WERI-Rb-1 (cell line): ENCODE measurements at regions not wholly inside any gene's neighbourhood (a gene's known extent, or its start where the extent isn't known, plus 50 kb on each side); places are given as distances from the start of the nearest gene placed in this dataset.

Experiments used
- DNase-seq: peaks from one replicate; pipeline ENCODE4 v3.0.0-alpha.2; 2020
- H3K27ac ChIP-seq: fragments of 250-450 bp; sonication (Bioruptor Pico); 2 replicates; pipeline ENCODE4 v1.5.1; 2020; ENCODE audit warnings: mild to moderate bottlenecking, moderate library complexity
- H3K27me3 ChIP-seq: fragments of 250-450 bp; sonication (Bioruptor Pico); 2 replicates; pipeline ENCODE4 v1.5.1; 2021; ENCODE audit warnings: mild to moderate bottlenecking, low read depth, moderate library complexity; ENCODE audit not compliant: insufficient read depth, severe bottlenecking
- H3K36me3 ChIP-seq: fragments of 250-450 bp; sonication (Bioruptor Pico); 2 replicates; pipeline ENCODE4 v1.5.1; 2020; ENCODE audit warnings: mild to moderate bottlenecking, moderate library complexity
- H3K4me3 ChIP-seq: 2 replicates; pipeline ENCODE4 v1.5.1; 2011; ENCODE audit warnings: low read depth, mild to moderate bottlenecking, control low read depth, low read length
- H3K9me3 ChIP-seq: fragments of 250-450 bp; sonication (Bioruptor Pico); 2 replicates; pipeline ENCODE4 v1.5.1; 2021; ENCODE audit warnings: mild to moderate bottlenecking, moderate library complexity; ENCODE audit not compliant: severe bottlenecking
- TF ChIP-seq, protein P1 (sequence below): IDR thresholded peaks from 2 replicates; pipeline ENCODE4 v1.5.1; 2011; ENCODE audit warnings: low read depth, mild to moderate bottlenecking, control low read depth, inconsistent platforms, low read length

- TF ChIP-seq, protein P1, sequence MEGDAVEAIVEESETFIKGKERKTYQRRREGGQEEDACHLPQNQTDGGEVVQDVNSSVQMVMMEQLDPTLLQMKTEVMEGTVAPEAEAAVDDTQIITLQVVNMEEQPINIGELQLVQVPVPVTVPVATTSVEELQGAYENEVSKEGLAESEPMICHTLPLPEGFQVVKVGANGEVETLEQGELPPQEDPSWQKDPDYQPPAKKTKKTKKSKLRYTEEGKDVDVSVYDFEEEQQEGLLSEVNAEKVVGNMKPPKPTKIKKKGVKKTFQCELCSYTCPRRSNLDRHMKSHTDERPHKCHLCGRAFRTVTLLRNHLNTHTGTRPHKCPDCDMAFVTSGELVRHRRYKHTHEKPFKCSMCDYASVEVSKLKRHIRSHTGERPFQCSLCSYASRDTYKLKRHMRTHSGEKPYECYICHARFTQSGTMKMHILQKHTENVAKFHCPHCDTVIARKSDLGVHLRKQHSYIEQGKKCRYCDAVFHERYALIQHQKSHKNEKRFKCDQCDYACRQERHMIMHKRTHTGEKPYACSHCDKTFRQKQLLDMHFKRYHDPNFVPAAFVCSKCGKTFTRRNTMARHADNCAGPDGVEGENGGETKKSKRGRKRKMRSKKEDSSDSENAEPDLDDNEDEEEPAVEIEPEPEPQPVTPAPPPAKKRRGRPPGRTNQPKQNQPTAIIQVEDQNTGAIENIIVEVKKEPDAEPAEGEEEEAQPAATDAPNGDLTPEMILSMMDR = no peak
- Histone ChIP-seq H3K9me3 (no peaks in the 10 kb centered on the region), H3K36me3 (no peaks in the 10 kb centered on the region)
These were observed 139.7 kb upstream of the FLRT2 start for GRCh38 chr14:85390236-85390635.

GRCh38 chr14:85391455-85391854 is 138.5 kb upstream of the FLRT2 start:
- TF ChIP-seq, protein P1 = no peak
- Histone ChIP-seq H3K4me3 (no peak overlapping the region), H3K27me3 (no peaks in the 10 kb centered on the region), H3K36me3 (no peaks in the 10 kb centered on the region), H3K27ac (no peak overlapping the region), H3K9me3 (no peaks in the 10 kb centered on the region)
- no peak for DNase-seq

More at GRCh38 chr14:85390236-85390635, 139.7 kb upstream of the FLRT2 start:
- Histone ChIP-seq H3K27ac (no peak overlapping the region), H3K4me3 (no peak overlapping the region), H3K27me3 (no peaks in the 10 kb centered on the region)
- DNase-seq = no peak

GRCh38 chr14:85391892-85392291 is 138.1 kb upstream of the FLRT2 start:
- Histone ChIP-seq H3K4me3 (no peak overlapping the region), H3K27me3 (no peaks in the 10 kb centered on the region), H3K9me3 (no peaks in the 10 kb centered on the region), H3K27ac (no peak overlapping the region), H3K36me3 (no peaks in the 10 kb centered on the region)
- no peak for DNase-seq
- TF ChIP-seq, protein P1 = no peak

DNA sequence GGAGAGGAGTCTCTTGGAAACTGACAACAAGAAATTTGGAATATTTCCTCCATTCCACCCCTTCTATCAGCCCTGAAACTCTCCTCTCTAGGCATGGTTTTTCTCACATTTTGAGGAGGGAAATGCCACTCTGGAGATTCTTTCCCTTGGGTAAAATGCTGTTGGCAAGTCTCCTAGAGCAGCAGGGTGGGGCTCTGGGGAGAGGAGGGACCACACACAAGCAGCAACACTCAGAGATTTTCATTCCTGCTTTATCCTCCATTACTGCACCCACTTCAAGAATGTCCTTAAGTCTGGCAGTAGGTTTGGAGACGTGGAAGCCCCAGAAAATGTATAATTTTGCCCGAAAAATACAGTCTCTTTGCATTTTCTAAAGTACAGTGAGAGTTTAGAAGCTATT is 130.8 kb upstream of the FLRT2 start:
- TF ChIP-seq, protein P1 = no peak
- H3K27ac ChIP-seq = no peak overlapping the region

DNA sequence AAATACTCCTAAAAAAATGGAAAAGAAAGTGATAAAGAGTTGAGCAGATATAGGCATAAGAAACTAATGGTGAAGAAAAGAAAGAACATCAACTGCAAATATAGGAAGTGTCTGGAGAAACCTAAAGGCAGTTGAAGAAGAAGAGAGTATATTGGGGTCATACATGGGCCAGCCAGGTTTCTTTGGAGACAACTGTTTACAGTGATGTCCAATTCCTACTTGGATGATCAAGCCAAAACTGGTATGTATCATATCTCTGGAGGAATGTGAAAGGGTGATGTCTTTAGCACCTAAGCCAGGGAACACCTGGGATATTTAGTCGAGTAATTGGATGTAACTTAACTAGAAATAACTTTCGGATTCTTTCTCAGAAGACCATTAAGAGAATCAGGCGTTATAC is 129.3 kb upstream of the FLRT2 start:
- H3K9me3 ChIP-seq = no peaks in the 10 kb centered on the region
- TF ChIP-seq, protein P1 = no peak
- DNase-seq = no peak

More for the DNA sequence above, 130.8 kb upstream of the FLRT2 start:
- Histone ChIP-seq H3K9me3 (no peaks in the 10 kb centered on the region), H3K4me3 (no peak overlapping the region), H3K36me3 (no peaks in the 10 kb centered on the region), H3K27me3 (no peaks in the 10 kb centered on the region)
- DNase-seq = no peak

GRCh38 chr14:85401384-85401783 is 128.6 kb upstream of the FLRT2 start:
- Histone ChIP-seq H3K27me3 (no peaks in the 10 kb centered on the region), H3K27ac (no peak overlapping the region), H3K9me3 (no peaks in the 10 kb centered on the region), H3K4me3 (no peak overlapping the region), H3K36me3 (no peaks in the 10 kb centered on the region)
- no peak for DNase-seq
- TF ChIP-seq, protein P1 = no peak

More for the DNA sequence above, 129.3 kb upstream of the FLRT2 start:
- H3K27ac ChIP-seq = no peak overlapping the region
- H3K36me3 ChIP-seq = no peaks in the 10 kb centered on the region
- no peaks in the 10 kb centered on the region for H3K27me3 ChIP-seq
- H3K4me3 ChIP-seq = no peak overlapping the region
